ENCODE measurements at regions not wholly inside any gene's neighbourhood (a gene's known extent, or its start where the extent isn't known, plus 50 kb on each side); places are given as distances from the start of the nearest gene placed in this dataset.

GRCh38 chr16:6836766-6837165 lies 495.9 kb upstream of the RBFOX1 start:
- TF ChIP-seq CTCF (IDR thresholded peaks at IDR 0.05) (no peak), POLR2A (IDR thresholded peaks at IDR 0.05) (no peak)

All from heart left ventricle (tissue), 13 donors.